ENCODE measurements at regions not wholly inside any gene's neighbourhood (a gene's known extent, or its start where the extent isn't known, plus 50 kb on each side); places are given as distances from the start of the nearest gene placed in this dataset.

- no peak for TF ChIP-seq CTCF (IDR thresholded peaks at IDR 0.05)
- TF ChIP-seq POLR2A (IDR thresholded peaks at IDR 0.05): no peak
Observed at GRCh38 chr7:18306696-18307095, 188.9 kb upstream of the HDAC9 start.
